ENCODE measurements at regions not wholly inside any gene's neighbourhood (a gene's known extent, or its start where the extent isn't known, plus 50 kb on each side); places are given as distances from the start of the nearest gene placed in this dataset.

GRCh38 chr15:70210076-70210475 is 112.4 kb upstream of the TLE3 start:
- no peak for DNase-seq

- no peak for DNase-seq
Observed at GRCh38 chr15:70209499-70209898, 111.8 kb upstream of the TLE3 start.

GRCh38 chr15:70208332-70208731 is 110.6 kb upstream of the TLE3 start:
- DNase-seq = no peak

GRCh38 chr15:70206668-70207067 is 109.0 kb upstream of the TLE3 start:
- no peak for DNase-seq

DNA sequence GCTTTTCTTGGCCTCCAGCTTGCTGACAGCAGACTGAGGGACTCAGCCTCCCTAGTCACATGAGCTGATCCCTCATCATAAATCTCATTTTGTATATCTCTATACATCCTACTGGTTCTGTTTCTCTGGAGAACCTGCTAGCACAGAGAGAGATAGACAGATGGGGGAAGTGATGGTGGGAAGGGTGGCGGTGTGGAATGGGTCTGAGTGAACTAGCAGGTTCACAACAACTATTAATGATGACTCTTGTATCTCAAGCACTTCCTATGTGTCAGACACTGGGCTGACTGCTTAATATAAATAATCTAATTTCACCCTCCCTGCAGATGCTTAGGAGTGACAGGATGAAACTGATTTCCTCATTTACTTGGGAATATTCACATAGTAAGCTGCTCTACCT is 106.9 kb upstream of the TLE3 start:
- DNase-seq = no peak

GRCh38 chr15:70203981-70204560 is 106.4 kb upstream of the TLE3 start:
- DNase-seq = no peak

- DNase-seq = no peak
Observed at GRCh38 chr15:70202756-70203155, 105.0 kb upstream of the TLE3 start.

- DNase-seq = no peak
Observed at GRCh38 chr15:70201425-70201775, 103.7 kb upstream of the TLE3 start.

DNA sequence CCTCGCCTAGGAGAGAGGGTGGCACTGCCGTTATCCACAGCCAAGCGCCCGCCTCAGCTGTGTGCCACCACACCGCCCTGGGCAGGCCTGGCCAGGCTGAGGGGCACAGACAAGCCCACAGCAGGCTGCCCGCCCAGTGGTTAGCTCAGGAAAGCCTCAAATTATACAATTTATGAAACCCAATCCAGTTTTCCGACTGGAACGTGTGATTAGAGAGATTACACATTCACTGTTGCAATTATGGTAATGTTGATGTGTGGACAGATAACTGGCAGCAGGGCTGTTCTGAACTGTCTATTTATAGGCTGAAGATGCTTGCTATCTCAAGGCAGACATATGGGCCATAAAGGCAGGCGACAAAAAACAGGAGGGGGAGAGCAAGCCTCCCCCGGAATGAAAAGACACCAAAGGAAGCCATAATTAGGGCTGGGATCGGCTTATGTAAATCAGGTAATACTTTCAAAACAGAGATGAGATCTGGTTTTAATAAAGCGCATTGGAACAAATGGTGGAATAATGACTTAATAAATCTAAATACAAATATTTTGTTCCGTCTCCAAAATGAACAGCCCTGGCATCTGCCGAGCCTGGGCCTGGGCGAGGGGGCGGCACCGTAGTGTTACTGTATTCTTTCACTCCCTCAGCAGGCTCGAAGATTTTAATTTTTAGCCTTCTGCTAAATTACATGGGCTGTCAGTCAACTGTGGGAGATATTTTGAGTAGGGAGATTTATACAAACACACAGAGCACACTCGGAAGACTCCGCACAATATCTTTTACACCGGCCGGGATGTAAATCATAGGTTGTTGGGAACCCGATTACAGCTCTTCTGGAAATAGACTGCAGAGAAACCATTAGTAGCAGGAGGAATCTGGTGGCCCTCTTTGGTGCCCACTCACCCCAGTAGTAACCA is 103.1 kb upstream of the TLE3 start:
- DNase-seq = peak; percentile 75

- DNase-seq = no peak
Observed at GRCh38 chr15:70199540-70200410, 102.1 kb upstream of the TLE3 start.

DNA sequence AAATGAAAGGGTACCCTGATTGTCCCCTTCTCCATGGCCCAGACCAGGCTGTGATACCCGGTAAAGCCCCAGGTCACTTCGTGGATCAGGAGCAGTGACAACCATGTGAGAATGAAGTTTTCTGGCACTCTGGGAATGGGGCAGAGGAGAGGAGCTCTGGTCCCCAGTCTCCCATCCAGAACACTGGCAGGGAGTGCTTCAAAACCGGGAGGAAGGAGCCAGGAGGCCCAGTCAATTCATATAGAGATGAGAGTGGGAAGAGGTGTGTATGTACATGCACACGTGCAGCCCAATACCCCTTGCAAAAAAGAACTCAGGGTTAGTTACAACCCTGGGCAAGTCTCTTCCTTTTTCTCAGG is 101.4 kb upstream of the TLE3 start:
- no peak for DNase-seq

- no peak for DNase-seq
Observed at GRCh38 chr15:70198441-70199123, 100.9 kb upstream of the TLE3 start.

GRCh38 chr15:70197945-70198361 is 100.2 kb upstream of the TLE3 start:
- no peak for DNase-seq

- no peak for DNase-seq
Observed at GRCh38 chr15:70197318-70197944, 99.7 kb upstream of the TLE3 start.

DNA sequence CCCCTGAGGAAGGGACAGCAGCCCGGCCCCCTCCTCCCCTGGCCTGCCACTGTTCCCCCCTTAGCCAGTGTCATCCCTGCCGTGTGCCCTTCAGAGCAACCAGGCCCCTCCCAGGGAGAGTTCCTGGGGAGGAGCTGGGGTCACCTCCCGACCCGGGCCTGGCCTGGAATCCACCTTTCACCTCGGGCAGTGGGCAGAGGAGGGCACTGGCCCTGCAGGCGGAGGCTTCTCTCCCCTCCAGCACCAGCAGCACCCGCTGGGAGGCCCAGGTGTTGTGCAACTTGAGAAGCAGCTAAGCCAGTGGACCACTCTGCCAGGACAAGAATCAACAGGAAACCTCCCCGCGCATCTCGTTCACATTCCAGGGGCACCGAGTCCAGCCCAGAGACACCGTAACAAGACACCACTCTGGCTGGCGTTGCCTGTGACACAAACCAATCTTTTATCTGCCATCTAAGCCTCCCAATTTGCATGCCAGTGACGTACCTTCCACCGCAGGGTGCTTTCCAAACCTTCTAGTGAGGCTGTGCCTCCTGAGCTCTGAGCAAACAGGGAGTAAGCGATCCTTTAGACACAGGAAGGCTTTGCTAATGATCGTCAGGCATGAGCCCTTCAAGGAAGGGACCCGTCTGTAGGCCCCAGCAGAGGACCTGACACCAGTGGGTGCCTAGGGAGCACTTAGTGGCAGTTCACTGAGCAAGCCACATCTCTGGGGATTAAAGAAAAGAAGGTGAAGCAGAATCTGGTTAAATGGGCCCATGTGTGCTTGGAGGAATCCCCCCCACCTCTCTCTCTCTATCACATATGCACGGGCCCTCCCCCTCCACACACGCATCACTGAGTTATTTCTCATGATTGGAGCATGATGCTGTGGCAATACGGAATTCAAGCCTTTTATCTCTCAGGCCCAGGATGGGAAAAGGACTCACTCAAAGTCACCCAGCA is 98.9 kb upstream of the TLE3 start:
- DNase-seq = peak; percentile 96

DNA sequence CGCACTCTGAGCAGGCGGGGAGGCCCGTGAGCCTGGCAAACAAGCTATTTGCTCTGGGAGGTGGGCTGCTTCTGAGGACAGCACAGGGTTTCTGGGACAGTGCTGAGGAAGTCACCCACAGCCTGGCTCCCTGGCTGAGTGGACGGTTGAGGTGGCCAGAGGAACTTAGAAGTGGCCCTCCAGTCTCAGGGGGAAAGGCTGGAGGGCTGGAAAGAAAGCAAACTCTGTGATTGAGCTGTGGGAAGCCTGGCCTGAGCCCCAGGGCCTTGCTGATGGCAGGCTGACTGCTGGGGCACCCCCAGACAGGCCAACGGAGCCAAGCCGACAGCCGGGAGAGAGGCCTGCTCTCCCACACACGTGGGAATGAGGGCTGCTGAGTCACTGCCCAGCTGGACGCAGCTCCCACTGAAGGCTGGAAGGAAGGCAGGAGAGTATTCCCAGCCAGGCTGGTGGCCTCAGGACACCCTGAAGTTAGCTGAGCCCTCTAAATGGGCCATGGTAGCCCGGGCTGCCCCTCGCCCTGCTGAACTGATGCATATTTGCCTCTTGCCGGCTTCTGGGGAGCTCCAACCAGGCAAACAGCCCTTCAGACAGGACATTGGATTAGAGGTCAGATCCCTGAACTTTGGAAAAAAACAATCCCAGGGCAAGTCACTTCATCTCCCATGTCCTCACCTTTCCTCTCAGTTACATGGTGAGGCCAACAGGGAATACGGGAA is 98.0 kb upstream of the TLE3 start:
- DNase-seq = no peak

DNA sequence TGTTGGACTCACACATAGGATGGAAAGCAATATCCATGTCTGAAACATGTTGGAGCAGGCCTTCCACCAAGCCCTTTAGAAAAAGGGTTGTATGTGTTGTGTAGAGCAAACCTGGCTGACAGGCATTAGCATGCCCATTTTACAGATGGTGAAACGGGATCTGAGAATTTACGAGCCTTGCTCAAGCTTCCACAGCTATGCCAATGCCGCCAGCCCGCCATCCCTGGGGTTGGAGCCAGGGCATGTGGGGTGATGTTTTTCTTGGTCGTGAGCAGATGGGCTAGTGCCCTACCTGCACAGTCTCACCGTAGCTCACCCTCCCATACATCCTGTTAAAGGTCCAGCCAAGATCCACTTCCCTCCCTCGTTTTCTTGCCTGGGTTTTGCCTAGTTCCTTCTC is 97.5 kb upstream of the TLE3 start:
- no peak for DNase-seq

- no peak for DNase-seq
Observed at GRCh38 chr15:70194266-70194665, 96.5 kb upstream of the TLE3 start.

DNA sequence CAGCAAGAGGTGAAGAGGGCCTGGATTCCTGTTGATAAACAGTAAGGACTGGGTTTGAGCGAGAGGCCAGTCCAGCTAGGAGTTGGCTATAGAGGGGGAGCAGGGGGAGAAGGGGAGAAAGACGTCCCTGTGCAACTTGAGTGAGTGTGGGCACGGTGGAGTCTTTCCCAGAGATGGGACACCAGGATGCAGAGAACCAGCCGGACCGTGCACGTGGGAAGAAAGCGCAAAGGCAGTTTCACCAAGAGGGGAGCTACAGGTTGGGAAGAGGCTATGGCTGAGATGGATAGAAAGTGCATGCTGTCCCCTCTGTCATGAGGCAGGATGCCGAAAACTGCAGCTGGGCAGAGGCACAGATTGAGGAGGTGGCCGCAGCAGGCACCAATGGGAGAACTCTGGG is 96.0 kb upstream of the TLE3 start:
- no peak for DNase-seq

GRCh38 chr15:70192490-70192889 is 94.8 kb upstream of the TLE3 start:
- no peak for DNase-seq

- no peak for DNase-seq
Observed at GRCh38 chr15:70192041-70192440, 94.3 kb upstream of the TLE3 start.
